ENCODE measurements at regions not wholly inside any gene's neighbourhood (a gene's known extent, or its start where the extent isn't known, plus 50 kb on each side); places are given as distances from the start of the nearest gene placed in this dataset.

GRCh38 chr3:118512301-118512700 is 522.3 kb downstream of the IGSF11 start:
- no peak overlapping the region for H3K4me3 Mint-ChIP-seq
- H3K36me3 Mint-ChIP-seq = no peaks in the 10 kb centered on the region
- H3K9me3 Mint-ChIP-seq = peaks cover 4% of the 10 kb centered on the region
- no peak for DNase-seq (ENCODE audit: extremely low spot score, unreplicated experiment)
- peaks cover 11% of the 10 kb centered on the region for H3K4me1 Mint-ChIP-seq (ENCODE audit: unreplicated experiment)
- no peaks in the 10 kb centered on the region for H3K27me3 Mint-ChIP-seq
- no peak overlapping the region for H3K27ac Mint-ChIP-seq
- no peak for TF ChIP-seq CTCF (conservative IDR thresholded peaks at IDR 0.05)

DNA sequence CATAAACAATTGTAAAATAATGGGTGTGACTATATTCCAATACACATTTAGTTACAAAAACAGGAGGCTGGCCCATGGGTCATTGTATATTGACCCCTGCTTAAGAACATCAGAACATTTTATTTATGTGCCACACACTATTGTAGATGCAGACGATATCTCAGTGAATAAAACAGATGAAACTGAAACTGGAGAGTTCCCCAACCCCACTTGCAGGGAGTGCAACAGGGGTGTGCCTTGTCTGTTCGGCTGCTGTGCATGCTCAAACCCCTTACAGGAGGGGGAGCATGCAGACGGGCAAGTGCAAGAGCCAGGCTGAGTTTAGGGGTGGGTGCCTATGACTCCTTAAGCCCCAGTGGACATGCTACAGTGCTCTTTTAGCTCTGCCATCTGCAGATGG is 509.6 kb downstream of the IGSF11 start:
- Mint-ChIP-seq H3K27ac (no peak overlapping the region), H3K4me1 (ENCODE audit: unreplicated experiment) (peaks cover 6% of the 10 kb centered on the region), H3K4me3 (no peak overlapping the region), H3K27me3 (no peaks in the 10 kb centered on the region), H3K36me3 (no peaks in the 10 kb centered on the region), H3K9me3 (no peaks in the 10 kb centered on the region)
- no peak for TF ChIP-seq CTCF (conservative IDR thresholded peaks at IDR 0.05)
- no peak for DNase-seq (ENCODE audit: extremely low spot score, unreplicated experiment)

DNA sequence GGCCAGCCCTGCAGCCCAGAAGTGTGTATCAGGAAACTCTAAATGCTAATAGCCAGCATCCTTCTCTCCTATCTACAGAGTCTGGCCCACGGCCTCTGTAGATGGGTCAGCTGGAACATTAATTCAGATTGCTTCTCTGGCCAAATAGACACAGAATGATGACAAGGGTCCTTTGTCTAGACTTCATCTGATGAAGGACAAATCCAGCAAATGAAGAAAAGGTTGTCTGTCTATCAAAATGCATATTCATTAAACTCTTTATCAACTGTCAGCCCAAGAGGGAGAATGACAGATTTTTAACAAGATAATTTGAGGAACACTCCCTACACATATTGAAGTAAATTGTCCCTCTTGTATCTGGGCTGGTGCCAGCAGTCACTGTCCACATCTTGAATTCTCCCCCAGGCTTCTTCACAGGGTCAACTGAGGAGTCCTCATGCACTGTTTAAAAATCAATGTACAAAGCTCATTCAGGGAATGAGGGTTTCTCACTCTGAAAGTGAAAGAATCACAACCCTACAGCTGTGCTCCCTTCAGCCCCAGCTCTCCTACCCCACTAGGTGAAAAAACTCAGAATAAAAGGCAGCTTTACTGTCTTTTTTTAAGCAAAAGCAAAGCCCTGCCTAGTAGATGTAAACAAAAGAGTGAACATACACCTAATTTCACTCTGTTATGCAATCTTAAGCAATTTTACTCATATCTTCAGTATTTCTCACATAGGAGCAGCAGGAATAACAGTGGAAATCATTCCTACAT is 507.7 kb downstream of the IGSF11 start:
- Mint-ChIP-seq H3K27ac (no peak overlapping the region), H3K27me3 (no peaks in the 10 kb centered on the region), H3K4me1 (ENCODE audit: unreplicated experiment) (peaks cover 6% of the 10 kb centered on the region), H3K9me3 (no peaks in the 10 kb centered on the region), H3K36me3 (no peaks in the 10 kb centered on the region), H3K4me3 (no peak overlapping the region)
- TF ChIP-seq CTCF (conservative IDR thresholded peaks at IDR 0.05) = no peak
- no peak for DNase-seq (ENCODE audit: extremely low spot score, unreplicated experiment)

DNA sequence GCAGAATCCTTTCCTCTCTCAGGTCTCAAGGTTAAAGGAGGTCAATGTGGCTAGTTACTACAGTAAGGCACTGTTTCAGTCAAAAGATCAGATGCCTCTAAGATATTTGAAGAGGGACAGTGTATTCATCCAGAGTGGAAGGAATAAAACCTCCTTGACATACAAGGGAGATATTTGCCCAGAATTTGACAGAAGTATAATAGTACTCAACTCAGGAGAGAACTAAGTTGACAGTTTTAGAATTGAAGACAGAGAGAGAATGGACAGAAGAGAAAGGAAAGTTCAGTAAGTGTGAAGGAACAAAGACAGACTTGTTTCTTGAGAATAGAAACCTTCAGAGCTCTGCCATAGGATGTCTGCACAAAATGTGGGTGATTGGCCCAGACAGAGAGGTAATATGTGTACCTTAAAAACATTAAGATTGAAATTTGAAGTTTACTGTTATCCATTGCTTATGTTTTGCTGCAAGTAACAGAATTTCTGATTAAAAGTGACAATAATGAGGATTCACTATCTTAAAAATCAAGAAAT is 507.1 kb downstream of the IGSF11 start:
- H3K27ac Mint-ChIP-seq = no peak overlapping the region
- no peaks in the 10 kb centered on the region for H3K27me3 Mint-ChIP-seq

DNA sequence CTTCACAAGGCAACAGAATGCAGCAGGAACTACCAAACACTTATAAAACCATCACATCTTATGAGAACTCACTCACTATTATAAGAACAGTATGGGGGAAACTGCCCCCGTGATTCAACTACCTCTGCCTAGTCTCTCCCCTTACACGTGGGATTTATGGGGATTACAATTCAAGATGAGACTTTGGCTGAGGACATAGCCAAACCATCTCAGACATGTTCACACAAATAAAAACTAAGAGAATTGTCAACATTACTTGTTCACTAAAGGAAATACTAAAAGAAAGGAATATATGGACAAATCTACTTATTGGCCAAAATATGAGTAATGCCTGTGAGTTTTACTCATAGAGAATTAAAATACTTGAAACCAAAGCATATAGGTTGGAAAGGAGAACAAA is 505.1 kb downstream of the IGSF11 start:
- TF ChIP-seq CTCF (conservative IDR thresholded peaks at IDR 0.05) = no peak
- H3K4me1 Mint-ChIP-seq (ENCODE audit: unreplicated experiment) = peaks cover 6% of the 10 kb centered on the region
- H3K27ac Mint-ChIP-seq = no peak overlapping the region
- no peaks in the 10 kb centered on the region for H3K36me3 Mint-ChIP-seq
- DNase-seq (ENCODE audit: extremely low spot score, unreplicated experiment) = no peak
- H3K9me3 Mint-ChIP-seq = no peaks in the 10 kb centered on the region
- H3K4me3 Mint-ChIP-seq = no peak overlapping the region
- H3K27me3 Mint-ChIP-seq = peaks cover 4% of the 10 kb centered on the region

More for the DNA sequence above, 507.1 kb downstream of the IGSF11 start:
- TF ChIP-seq CTCF (conservative IDR thresholded peaks at IDR 0.05) = no peak
- no peak for DNase-seq (ENCODE audit: extremely low spot score, unreplicated experiment)
- no peak overlapping the region for H3K4me3 Mint-ChIP-seq
- no peaks in the 10 kb centered on the region for H3K9me3 Mint-ChIP-seq
- no peaks in the 10 kb centered on the region for H3K36me3 Mint-ChIP-seq
- H3K4me1 Mint-ChIP-seq (ENCODE audit: unreplicated experiment) = peaks cover 6% of the 10 kb centered on the region

Measured in type B pancreatic cell (in vitro differentiated cells).